IMR-90 (cell line): ENCODE measurements at regions not wholly inside any gene's neighbourhood (a gene's known extent, or its start where the extent isn't known, plus 50 kb on each side); places are given as distances from the start of the nearest gene placed in this dataset.

Experiments
- ATAC-seq: fragments of 200-7000 bp; cut with Tn5 transposase; 2 replicates; pipeline ENCODE4 v1.9.1; 2020; ENCODE audit warnings: low read depth, mild to moderate bottlenecking, moderate library complexity
- BruUV-seq: library from RNA; stranded (reverse); fragments of 400-500 nt; replicated peaks from 2 replicates; lab custom pipeline; 2021; lab: Mats Ljungman, UMichigan
- CTCF ChIA-PET: fragments of 300-600 bp; formaldehyde crosslinking; extraction: SDS; loops from one replicate; lab custom pipeline; 2021; ENCODE audit warnings: antibody characterized with exemption; lab: Yijun Ruan, JAX
- POLR2A ChIA-PET: fragments of 300-600 bp; sonication (Branson Sonifier 250); formaldehyde crosslinking; loops from one replicate; lab custom pipeline; 2022; ENCODE audit warnings: antibody characterized with exemption; ENCODE audit not compliant: unreplicated experiment; lab: Charles Lee
- DNase-seq: peaks from one replicate; pipeline ENCODE4 v3.0.0; 2013
- H2AFZ ChIP-seq: replicated peaks from 2 replicates; pipeline ENCODE3; 2013; ENCODE audit warnings: low read length, mild to moderate bottlenecking; ENCODE audit not compliant: poor library complexity
- H2AK5ac ChIP-seq: 2 replicates; pipeline ENCODE4 v1.6.1; 2013; ENCODE audit warnings: low read depth, low read length, inconsistent platforms
- H2AK9ac ChIP-seq: replicated peaks from 2 replicates; pipeline ENCODE3; 2013; ENCODE audit warnings: mild to moderate bottlenecking, low read depth, low read length, moderate library complexity; ENCODE audit not compliant: poor library complexity
- H2BK120ac ChIP-seq: 2 replicates; pipeline ENCODE4 v1.6.1; 2013; ENCODE audit warnings: low read depth, low read length, inconsistent platforms
- H2BK15ac ChIP-seq: 3 replicates; pipeline ENCODE4 v1.6.1; 2013; ENCODE audit warnings: low read depth, low read length, inconsistent platforms
- H2BK20ac ChIP-seq: 2 replicates; pipeline ENCODE4 v1.6.1; 2013; ENCODE audit warnings: low read depth, mild to moderate bottlenecking, inconsistent platforms, low read length, moderate library complexity
- H2BK5ac ChIP-seq: 2 replicates; pipeline ENCODE4 v1.6.1; 2013; ENCODE audit warnings: mild to moderate bottlenecking, low read depth, low read length, inconsistent platforms; ENCODE audit not compliant: poor library complexity, severe bottlenecking
- H3K14ac ChIP-seq: replicated peaks from 2 replicates; pipeline ENCODE4 v1.6.1; 2013; ENCODE audit warnings: low read depth, low read length, inconsistent platforms
- H3K18ac ChIP-seq: 2 replicates; pipeline ENCODE4 v1.6.1; 2013; ENCODE audit warnings: low read depth, low read length, control low read depth
- H3K23ac ChIP-seq: 2 replicates; pipeline ENCODE4 v1.6.1; 2013; ENCODE audit warnings: low read depth, low read length, inconsistent platforms
- H3K27ac ChIP-seq: 2 replicates; pipeline ENCODE4 v1.5.1; 2013; ENCODE audit warnings: mild to moderate bottlenecking, control low read depth, low read length; ENCODE audit not compliant: insufficient read depth
- H3K27me3 ChIP-seq: 2 replicates; pipeline ENCODE4 v1.6.1; 2013; ENCODE audit warnings: low read length; ENCODE audit not compliant: control insufficient read depth, insufficient read depth
- H3K36me3 ChIP-seq: 2 replicates; pipeline ENCODE4 v1.6.1; 2013; ENCODE audit warnings: low read length, mixed read lengths; ENCODE audit not compliant: control insufficient read depth, insufficient read depth
- H3K4ac ChIP-seq: 2 replicates; pipeline ENCODE4 v1.6.1; 2013; ENCODE audit warnings: low read depth, low read length, inconsistent platforms
- H3K4me1 ChIP-seq: 2 replicates; pipeline ENCODE4 v1.6.1; 2013; ENCODE audit warnings: low read length, mixed read lengths; ENCODE audit not compliant: control insufficient read depth, insufficient read depth
- H3K4me2 ChIP-seq: 2 replicates; pipeline ENCODE4 v1.6.1; 2013; ENCODE audit warnings: low read depth, mild to moderate bottlenecking, control low read depth, low read length, moderate library complexity
- H3K4me3 ChIP-seq: 2 replicates; pipeline ENCODE4 v1.5.1; 2013; ENCODE audit warnings: low read depth, mild to moderate bottlenecking, control low read depth, low read length, moderate library complexity; ENCODE audit not compliant: insufficient read depth
- H3K56ac ChIP-seq: 2 replicates; pipeline ENCODE4 v1.6.1; 2013; ENCODE audit warnings: low read length, inconsistent platforms; ENCODE audit not compliant: insufficient read depth; ENCODE audit errors: extremely low read depth
- H3K79me1 ChIP-seq, 2 experiments: 2 replicates each; pipeline ENCODE4 v1.6.1; 2013; ENCODE audit warnings: low read length in 2 of 2, inconsistent platforms in 1 of 2, low read depth in 1 of 2
- H3K9ac ChIP-seq: 2 replicates; pipeline ENCODE4 v1.6.1; 2013; ENCODE audit warnings: low read depth, low read length, control low read depth
- H3K9me1 ChIP-seq: 2 replicates; pipeline ENCODE4 v1.6.1; 2013; ENCODE audit warnings: low read length, inconsistent platforms; ENCODE audit not compliant: insufficient read depth
- H3K9me3 ChIP-seq: 2 replicates; pipeline ENCODE4 v1.6.1; 2013; ENCODE audit warnings: low read length; ENCODE audit not compliant: control insufficient read depth, insufficient read depth
- H4K20me1 ChIP-seq: 2 replicates; pipeline ENCODE4 v1.6.1; 2013; ENCODE audit warnings: low read length, inconsistent platforms; ENCODE audit not compliant: insufficient read depth
- H4K5ac ChIP-seq: 2 replicates; pipeline ENCODE4 v1.6.1; 2013; ENCODE audit warnings: mild to moderate bottlenecking, low read depth, low read length, control low read depth
- H4K8ac ChIP-seq, 2 experiments: 2 replicates each; pipeline ENCODE4 v1.6.1; 2013; ENCODE audit warnings: low read depth in 2 of 2, low read length in 2 of 2, control low read depth in 1 of 2, inconsistent platforms in 1 of 2
- H4K91ac ChIP-seq: 2 replicates; pipeline ENCODE4 v1.6.1; 2013; ENCODE audit warnings: low read depth, low read length, inconsistent platforms; ENCODE audit not compliant: insufficient read depth
- BHLHE40 ChIP-seq: fragments of 150-350 bp; IDR thresholded peaks from 2 replicates; pipeline ENCODE4 v1.6.1; 2016; ENCODE audit warnings: mild to moderate bottlenecking, low read depth, low read length
- RFX5 ChIP-seq: IDR thresholded peaks from 2 replicates; pipeline ENCODE4 v1.8.0; 2012; ENCODE audit warnings: low read depth, mild to moderate bottlenecking, low read length, moderate library complexity
- WGBS, 2 experiments: methylation state at CpG; one replicate each; pipeline versions ENCODE4 v1.1.5 to v1.1.7; 2013; ENCODE audit warnings: missing lambda C conversion rate in 2 of 2; ENCODE audit not compliant: insufficient read length in 1 of 2; ENCODE audit errors: extremely low coverage in 2 of 2; 5-methylcytosine and 5-hydroxymethylcytosine counted together
- dilution Hi-C: fragments of 300-500 bp; cut with HindIII; formaldehyde crosslinking; loops from one replicate; pipeline ENCODE4 v1.14.3; 2018; ENCODE audit warnings: low sequenced_read_pairs; ENCODE audit not compliant: unreplicated experiment
- in situ Hi-C: fragments of 300-500 bp; cut with MboI; formaldehyde crosslinking; loops from 3 replicates; pipeline ENCODE4 v1.14.3; 2019; ENCODE audit warnings: low sequenced_read_pairs, inconsistent platforms, mixed read lengths
- intact Hi-C: fragments of 100-400 bp; cut with micrococcal nuclease; formaldehyde crosslinking; loops from 2 replicates; pipeline ENCODE4 v1.10.0; 2022

DNA sequence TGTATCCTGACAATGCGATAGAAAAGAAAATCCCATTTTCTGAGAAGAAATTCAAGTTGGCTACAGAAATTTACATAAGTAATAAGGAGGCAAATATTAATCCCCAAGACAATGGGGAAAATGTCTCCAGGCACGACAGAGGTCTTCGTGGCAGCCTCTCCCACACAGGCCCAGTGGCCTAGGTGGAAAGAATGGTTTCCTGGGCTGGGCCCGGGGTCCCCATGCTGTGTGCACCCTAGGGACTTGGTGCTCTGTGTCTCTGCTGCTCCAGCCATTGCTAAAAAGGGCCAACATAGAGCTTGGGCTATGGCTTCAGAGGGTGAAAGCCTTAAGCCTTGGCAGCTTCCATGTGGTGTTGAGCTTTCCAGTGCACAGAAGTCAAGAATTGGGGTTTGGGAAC, 102.5 kb upstream of the LYPLAL1 start:
- Histone ChIP-seq H3K18ac (no peak overlapping the region), H3K9ac (no peak overlapping the region), H3K9me1 (peaks cover 3% of the 10 kb centered on the region; the same call in 1 of the 2 replicates), H3K27ac (no peak overlapping the region), H4K20me1 (no peaks in the 10 kb centered on the region), H3K14ac (no peak overlapping the region), H4K5ac (no peak overlapping the region), H3K27me3 (no peaks in the 10 kb centered on the region), H2AK5ac (no peak overlapping the region), H3K4me2 (no peak overlapping the region), H3K79me1 (no peaks in the 10 kb centered on the region), H2AFZ (no peak overlapping the region), H3K56ac (no peak overlapping the region), H3K4me3 (no peak overlapping the region), H3K4me1 (peaks cover 2% of the 10 kb centered on the region), H3K9me3 (no peaks in the 10 kb centered on the region; the same call in none of the 2 replicates), H2BK5ac (no peak overlapping the region), H4K91ac (no peak overlapping the region), H3K4ac (no peak overlapping the region), H2AK9ac (no peak overlapping the region), H2BK20ac (no peak overlapping the region), H4K8ac (no peak overlapping the region), H3K23ac (no peak overlapping the region), H2BK120ac (no peak overlapping the region), H3K36me3 (no peaks in the 10 kb centered on the region), H2BK15ac (no peak overlapping the region)
- ChIA-PET POLR2A (no interaction called here), CTCF (no interaction called here)
- intact Hi-C loops = no loop called here
- TF ChIP-seq BHLHE40 (no peak), RFX5 (no peak)
- no TSS peak for BruUV-seq
- no peak for ATAC-seq
- WGBS, 2 experiments = 69% methylated on average over 3 of the region's 4 CpGs; no CpG with 5 or more reads in 1 of the 2 experiments
- in situ Hi-C loops = no loop called here
- dilution Hi-C loops = no loop called here
- DNase-seq = no peak
